ENCODE measurements at regions not wholly inside any gene's neighbourhood (a gene's known extent, or its start where the extent isn't known, plus 50 kb on each side); places are given as distances from the start of the nearest gene placed in this dataset.

DNA sequence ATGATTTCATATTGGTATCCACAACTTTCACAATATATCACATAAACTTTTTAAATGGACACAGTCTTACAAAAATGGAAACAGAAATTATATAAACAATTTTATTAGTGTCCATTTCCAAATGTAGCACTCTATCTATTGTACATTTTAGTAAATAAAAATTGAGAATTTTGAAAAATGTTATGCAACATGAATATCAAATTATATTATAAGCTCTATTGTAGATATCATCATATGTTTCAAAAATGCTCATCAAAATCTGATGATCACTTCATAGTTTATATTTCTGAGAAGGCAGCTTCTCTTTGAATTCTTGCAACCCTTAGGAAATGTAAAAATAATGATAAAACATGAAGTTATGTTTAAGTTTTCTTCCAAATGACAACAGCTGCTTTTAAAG lies 1928.6 kb downstream of the PCDH9 start:
- no peak for DNase-seq (ENCODE audit: low spot score)
- TF ChIP-seq, protein P1, sequence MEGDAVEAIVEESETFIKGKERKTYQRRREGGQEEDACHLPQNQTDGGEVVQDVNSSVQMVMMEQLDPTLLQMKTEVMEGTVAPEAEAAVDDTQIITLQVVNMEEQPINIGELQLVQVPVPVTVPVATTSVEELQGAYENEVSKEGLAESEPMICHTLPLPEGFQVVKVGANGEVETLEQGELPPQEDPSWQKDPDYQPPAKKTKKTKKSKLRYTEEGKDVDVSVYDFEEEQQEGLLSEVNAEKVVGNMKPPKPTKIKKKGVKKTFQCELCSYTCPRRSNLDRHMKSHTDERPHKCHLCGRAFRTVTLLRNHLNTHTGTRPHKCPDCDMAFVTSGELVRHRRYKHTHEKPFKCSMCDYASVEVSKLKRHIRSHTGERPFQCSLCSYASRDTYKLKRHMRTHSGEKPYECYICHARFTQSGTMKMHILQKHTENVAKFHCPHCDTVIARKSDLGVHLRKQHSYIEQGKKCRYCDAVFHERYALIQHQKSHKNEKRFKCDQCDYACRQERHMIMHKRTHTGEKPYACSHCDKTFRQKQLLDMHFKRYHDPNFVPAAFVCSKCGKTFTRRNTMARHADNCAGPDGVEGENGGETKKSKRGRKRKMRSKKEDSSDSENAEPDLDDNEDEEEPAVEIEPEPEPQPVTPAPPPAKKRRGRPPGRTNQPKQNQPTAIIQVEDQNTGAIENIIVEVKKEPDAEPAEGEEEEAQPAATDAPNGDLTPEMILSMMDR (IDR thresholded peaks at IDR 0.05), result no peak
- Mint-ChIP-seq H3K9me3 (ENCODE audit: low read depth) (no peaks in the 10 kb centered on the region), H3K27ac (ENCODE audit: unreplicated experiment) (no peak overlapping the region), H3K36me3 (ENCODE audit: low read depth) (no peaks in the 10 kb centered on the region), H3K4me1 (ENCODE audit: low read depth) (no peaks in the 10 kb centered on the region), H3K4me3 (ENCODE audit: unreplicated experiment) (no peak overlapping the region), H3K27me3 (ENCODE audit: low read depth) (no peaks in the 10 kb centered on the region)

DNA sequence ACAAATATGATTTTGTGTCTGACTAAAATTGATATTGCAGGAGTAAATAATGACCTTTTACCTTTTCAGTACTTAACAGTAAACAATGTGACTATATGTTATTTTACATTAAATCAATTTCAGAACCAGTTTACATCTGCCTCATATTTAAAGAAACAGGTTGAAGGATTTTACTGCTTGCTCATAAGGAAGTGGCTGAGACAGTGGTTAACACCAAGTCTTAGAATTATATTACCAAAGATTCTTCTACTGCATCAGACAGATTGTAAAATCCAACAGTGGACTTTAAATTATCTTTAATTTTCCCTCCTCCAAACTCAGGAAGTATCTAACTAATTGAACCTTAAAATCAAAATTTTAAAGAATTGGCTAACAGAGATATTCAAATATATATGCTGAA lies 1929.9 kb downstream of the PCDH9 start:
- Mint-ChIP-seq H3K9me3 (ENCODE audit: low read depth) (no peaks in the 10 kb centered on the region), H3K4me3 (ENCODE audit: unreplicated experiment) (no peak overlapping the region), H3K27ac (ENCODE audit: unreplicated experiment) (no peak overlapping the region), H3K4me1 (ENCODE audit: low read depth) (no peaks in the 10 kb centered on the region), H3K36me3 (ENCODE audit: low read depth) (no peaks in the 10 kb centered on the region), H3K27me3 (ENCODE audit: low read depth) (no peaks in the 10 kb centered on the region)
- TF ChIP-seq, protein P1 (IDR thresholded peaks at IDR 0.05), result no peak
- no peak for DNase-seq (ENCODE audit: low spot score)

DNA sequence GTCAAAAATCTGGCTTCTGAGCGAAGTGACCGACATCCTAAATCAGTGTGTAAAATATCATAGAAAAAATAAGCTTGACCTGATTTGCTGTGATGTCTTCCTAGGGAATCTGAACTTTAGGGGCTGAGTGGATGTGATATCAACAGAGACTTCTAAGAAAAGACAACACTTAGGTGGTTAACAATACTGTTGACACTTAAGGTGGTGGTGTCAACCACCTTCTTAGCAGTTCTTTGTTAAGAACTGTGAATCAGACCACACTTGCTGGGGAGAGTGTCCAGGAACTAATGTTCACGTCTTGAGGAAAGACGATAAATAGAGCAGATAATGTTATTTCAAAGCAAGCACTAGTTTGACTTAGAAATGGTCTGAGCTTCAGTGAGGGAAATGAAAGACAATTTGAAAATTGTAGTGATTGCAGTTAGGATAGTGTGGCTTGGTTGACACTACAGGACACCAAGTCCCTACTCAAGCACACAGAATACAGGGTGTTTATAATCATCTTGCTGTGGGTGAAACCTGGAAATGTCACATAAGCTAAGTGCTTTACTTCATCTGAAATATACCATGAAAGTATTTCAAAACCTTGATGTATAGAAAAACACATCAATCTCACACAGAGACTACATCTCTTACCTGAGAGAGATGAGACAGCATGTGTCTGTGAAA lies 1936.5 kb downstream of the PCDH9 start:
- DNase-seq (ENCODE audit: low spot score), result no peak
- H3K27ac Mint-ChIP-seq (ENCODE audit: unreplicated experiment), result no peak overlapping the region
- no peaks in the 10 kb centered on the region for H3K27me3 Mint-ChIP-seq (ENCODE audit: low read depth)
- TF ChIP-seq, protein P1 (IDR thresholded peaks at IDR 0.05), result no peak
- no peaks in the 10 kb centered on the region for H3K36me3 Mint-ChIP-seq (ENCODE audit: low read depth)
- no peak overlapping the region for H3K4me3 Mint-ChIP-seq (ENCODE audit: unreplicated experiment)
- H3K9me3 Mint-ChIP-seq (ENCODE audit: low read depth), result no peaks in the 10 kb centered on the region
- H3K4me1 Mint-ChIP-seq (ENCODE audit: low read depth), result peaks cover 13% of the 10 kb centered on the region

DNA sequence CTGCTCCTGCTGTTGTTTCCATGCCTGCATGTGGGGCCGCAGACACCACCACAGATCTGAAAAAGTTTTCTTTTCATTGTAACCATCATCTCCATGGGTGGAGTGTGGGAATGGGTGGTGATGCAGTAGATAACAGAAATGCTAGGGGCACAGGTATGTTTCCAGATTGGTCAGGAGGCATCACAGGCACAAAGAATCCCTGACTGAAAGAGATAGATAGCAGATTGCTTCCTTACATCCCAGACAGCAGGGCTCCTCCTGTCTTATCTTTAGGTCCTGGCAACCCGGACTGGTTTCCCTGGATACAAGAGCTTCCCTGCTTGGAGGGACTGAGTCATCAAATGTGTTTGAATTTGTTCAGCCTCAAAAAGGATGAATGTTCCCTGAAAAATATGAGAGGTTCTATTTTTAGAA lies 1937.6 kb downstream of the PCDH9 start:
- Mint-ChIP-seq H3K4me3 (ENCODE audit: unreplicated experiment) (no peak overlapping the region), H3K4me1 (ENCODE audit: low read depth) (peaks cover 13% of the 10 kb centered on the region), H3K9me3 (ENCODE audit: low read depth) (no peaks in the 10 kb centered on the region), H3K27me3 (ENCODE audit: low read depth) (no peaks in the 10 kb centered on the region), H3K27ac (ENCODE audit: unreplicated experiment) (peak overlapping the region; percentile 22), H3K36me3 (ENCODE audit: low read depth) (no peaks in the 10 kb centered on the region)
- TF ChIP-seq, protein P1 (IDR thresholded peaks at IDR 0.05), result peak; percentile 40
- no peak for DNase-seq (ENCODE audit: low spot score)

DNA sequence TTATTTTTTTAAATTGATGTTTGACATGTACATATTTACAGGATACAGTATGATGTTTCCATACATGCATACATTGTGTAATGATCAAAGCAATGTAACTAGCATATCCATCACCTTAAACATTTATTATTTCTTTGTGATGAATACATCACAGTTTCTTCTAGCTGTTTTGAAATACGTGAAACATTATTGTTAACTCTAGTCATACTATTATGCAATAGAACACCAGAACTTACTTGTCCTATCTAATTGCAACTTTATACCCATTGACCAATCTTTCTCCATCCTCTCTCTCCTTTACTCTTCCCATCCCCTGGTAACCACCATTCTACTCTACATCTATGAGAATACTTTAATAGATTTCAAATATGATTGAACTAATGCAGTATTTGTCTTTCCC lies 1942.7 kb downstream of the PCDH9 start:
- Mint-ChIP-seq H3K4me1 (ENCODE audit: low read depth) (peaks cover 4% of the 10 kb centered on the region), H3K4me3 (ENCODE audit: unreplicated experiment) (no peak overlapping the region), H3K36me3 (ENCODE audit: low read depth) (no peaks in the 10 kb centered on the region), H3K27ac (ENCODE audit: unreplicated experiment) (no peak overlapping the region), H3K27me3 (ENCODE audit: low read depth) (no peaks in the 10 kb centered on the region), H3K9me3 (ENCODE audit: low read depth) (peaks cover 9% of the 10 kb centered on the region)
- no peak for DNase-seq (ENCODE audit: low spot score)
- TF ChIP-seq, protein P1 (IDR thresholded peaks at IDR 0.05), result no peak
